ENCODE measurements at regions not wholly inside any gene's neighbourhood (a gene's known extent, or its start where the extent isn't known, plus 50 kb on each side); places are given as distances from the start of the nearest gene placed in this dataset.

GRCh38 chr2:41943159-41943558 is 104.7 kb upstream of the PKDCC start:
- TF ChIP-seq CTCF (IDR thresholded peaks at IDR 0.05), result no peak
- no peak for TF ChIP-seq POLR2AphosphoS5 (IDR thresholded peaks at IDR 0.05)
- no peak for TF ChIP-seq POLR2A (IDR thresholded peaks at IDR 0.05)
- TF ChIP-seq EP300 (IDR thresholded peaks at IDR 0.05), result no peak
